Left ventricle myocardium inferior (tissue), 1 donor: ENCODE measurements at regions not wholly inside any gene's neighbourhood (a gene's known extent, or its start where the extent isn't known, plus 50 kb on each side); places are given as distances from the start of the nearest gene placed in this dataset.

Experiments
- DNase-seq: peaks from one replicate; pipeline ENCODE4 v3.0.0-alpha.2; 2020
- H3K27ac ChIP-seq: fragments of 200-600 bp; replicated peaks from 2 replicates; pipeline ENCODE4 v1.8.0; 2021
- H3K27me3 ChIP-seq: fragments of 200-600 bp; 2 replicates; pipeline ENCODE4 v1.8.0; 2021; ENCODE audit warnings: low read depth
- H3K36me3 ChIP-seq: fragments of 200-600 bp; 2 replicates; pipeline ENCODE4 v1.8.0; 2021
- H3K4me1 ChIP-seq: fragments of 200-600 bp; 2 replicates; pipeline ENCODE4 v1.8.0; 2021
- H3K4me3 ChIP-seq: fragments of 200-600 bp; 2 replicates; pipeline ENCODE4 v1.8.0; 2021; ENCODE audit warnings: mild to moderate bottlenecking, moderate library complexity
- H3K9me3 ChIP-seq: fragments of 200-600 bp; replicated peaks from 2 replicates; pipeline ENCODE4 v1.8.0; 2021
- CTCF ChIP-seq: fragments of 200-600 bp; IDR thresholded peaks from 2 replicates; pipeline ENCODE4 v1.8.0; 2021; ENCODE audit warnings: antibody characterized with exemption, mild to moderate bottlenecking, borderline replicate concordance
- intact Hi-C: fragments of 100-400 bp; cut with micrococcal nuclease; formaldehyde crosslinking; loops from one replicate; pipeline ENCODE4 v1.11.0; 2022
- donor health status: DM: no; HTN: yes; CAD: no; lungs with severe emphysema.

GRCh38 chr3:20417388-20418108 lies 231.5 kb upstream of the SGO1 start:
- intact Hi-C loops, result no loop called here
- no peaks in the 10 kb centered on the region for H3K9me3 ChIP-seq
- H3K4me3 ChIP-seq, result no peak overlapping the region

GRCh38 chr3:20406611-20407011 lies 220.6 kb upstream of the SGO1 start:
- intact Hi-C loops, result no loop called here
- Histone ChIP-seq H3K27ac (no peak overlapping the region), H3K4me3 (no peak overlapping the region), H3K4me1 (no peaks in the 10 kb centered on the region), H3K36me3 (no peaks in the 10 kb centered on the region), H3K27me3 (no peaks in the 10 kb centered on the region), H3K9me3 (no peaks in the 10 kb centered on the region)
- no peak for DNase-seq
- no peak for TF ChIP-seq CTCF

More at GRCh38 chr3:20417388-20418108, 231.5 kb upstream of the SGO1 start:
- no peak for TF ChIP-seq CTCF
- Histone ChIP-seq H3K27me3 (no peaks in the 10 kb centered on the region), H3K36me3 (no peaks in the 10 kb centered on the region), H3K4me1 (no peaks in the 10 kb centered on the region), H3K27ac (no peak overlapping the region)
- DNase-seq, result no peak

- Histone ChIP-seq H3K4me1 (no peaks in the 10 kb centered on the region), H3K36me3 (no peaks in the 10 kb centered on the region), H3K4me3 (no peak overlapping the region), H3K9me3 (no peaks in the 10 kb centered on the region), H3K27ac (no peak overlapping the region), H3K27me3 (no peaks in the 10 kb centered on the region)
- intact Hi-C loops, result no loop called here
- no peak for TF ChIP-seq CTCF
- DNase-seq, result no peak
Observed at GRCh38 chr3:20405744-20406143, 219.7 kb upstream of the SGO1 start.

GRCh38 chr3:20405231-20405630 lies 219.2 kb upstream of the SGO1 start:
- intact Hi-C loops, result no loop called here
- Histone ChIP-seq H3K9me3 (no peaks in the 10 kb centered on the region), H3K36me3 (no peaks in the 10 kb centered on the region), H3K27me3 (no peaks in the 10 kb centered on the region), H3K27ac (no peak overlapping the region), H3K4me1 (peaks cover 2% of the 10 kb centered on the region), H3K4me3 (no peak overlapping the region)
- TF ChIP-seq CTCF, result no peak
- no peak for DNase-seq

GRCh38 chr3:20404741-20405100 lies 218.7 kb upstream of the SGO1 start:
- intact Hi-C loops, result no loop called here
- peaks cover 7% of the 10 kb centered on the region for H3K4me1 ChIP-seq
- TF ChIP-seq CTCF, result no peak

More at GRCh38 chr3:20404741-20405100, 218.7 kb upstream of the SGO1 start:
- no peaks in the 10 kb centered on the region for H3K36me3 ChIP-seq
- H3K27me3 ChIP-seq, result no peaks in the 10 kb centered on the region
- H3K4me3 ChIP-seq, result no peak overlapping the region
- no peak for DNase-seq
- no peak overlapping the region for H3K27ac ChIP-seq
- H3K9me3 ChIP-seq, result no peaks in the 10 kb centered on the region
